HFFc6 (cell line): ENCODE measurements at regions not wholly inside any gene's neighbourhood (a gene's known extent, or its start where the extent isn't known, plus 50 kb on each side); places are given as distances from the start of the nearest gene placed in this dataset.

Experiments used
- DNase-seq: peaks from one replicate; pipeline ENCODE4 v3.0.0-alpha.2; 2018
- H3K27ac Mint-ChIP-seq: 2 replicates; pipeline ENCODE4 v1.8.0; 2020; ENCODE audit warnings: mild to moderate bottlenecking, mixed read lengths
- H3K27me3 Mint-ChIP-seq: 2 replicates; pipeline ENCODE4 v1.8.0; 2021; ENCODE audit warnings: mild to moderate bottlenecking, moderate library complexity, mixed read lengths; ENCODE audit not compliant: insufficient read depth
- H3K36me3 Mint-ChIP-seq: 2 replicates; pipeline ENCODE4 v1.8.0; 2021; ENCODE audit warnings: low read depth, mixed read lengths
- H3K4me1 Mint-ChIP-seq: 2 replicates; pipeline ENCODE4 v1.8.0; 2020; ENCODE audit warnings: low read depth, mixed read lengths
- H3K4me3 Mint-ChIP-seq: 2 replicates; pipeline ENCODE4 v1.8.0; 2020; ENCODE audit warnings: mild to moderate bottlenecking, moderate library complexity, mixed read lengths
- H3K9me3 Mint-ChIP-seq: 2 replicates; pipeline ENCODE4 v1.8.0; 2020; ENCODE audit warnings: mild to moderate bottlenecking, mixed read lengths
- TF ChIP-seq, protein P1 (sequence below): fragments of 200-600 bp; sonication (generic); IDR thresholded peaks from 2 replicates; pipeline ENCODE4 v1.5.0; 2021; ENCODE audit warnings: antibody characterized with exemption, mild to moderate bottlenecking

DNA sequence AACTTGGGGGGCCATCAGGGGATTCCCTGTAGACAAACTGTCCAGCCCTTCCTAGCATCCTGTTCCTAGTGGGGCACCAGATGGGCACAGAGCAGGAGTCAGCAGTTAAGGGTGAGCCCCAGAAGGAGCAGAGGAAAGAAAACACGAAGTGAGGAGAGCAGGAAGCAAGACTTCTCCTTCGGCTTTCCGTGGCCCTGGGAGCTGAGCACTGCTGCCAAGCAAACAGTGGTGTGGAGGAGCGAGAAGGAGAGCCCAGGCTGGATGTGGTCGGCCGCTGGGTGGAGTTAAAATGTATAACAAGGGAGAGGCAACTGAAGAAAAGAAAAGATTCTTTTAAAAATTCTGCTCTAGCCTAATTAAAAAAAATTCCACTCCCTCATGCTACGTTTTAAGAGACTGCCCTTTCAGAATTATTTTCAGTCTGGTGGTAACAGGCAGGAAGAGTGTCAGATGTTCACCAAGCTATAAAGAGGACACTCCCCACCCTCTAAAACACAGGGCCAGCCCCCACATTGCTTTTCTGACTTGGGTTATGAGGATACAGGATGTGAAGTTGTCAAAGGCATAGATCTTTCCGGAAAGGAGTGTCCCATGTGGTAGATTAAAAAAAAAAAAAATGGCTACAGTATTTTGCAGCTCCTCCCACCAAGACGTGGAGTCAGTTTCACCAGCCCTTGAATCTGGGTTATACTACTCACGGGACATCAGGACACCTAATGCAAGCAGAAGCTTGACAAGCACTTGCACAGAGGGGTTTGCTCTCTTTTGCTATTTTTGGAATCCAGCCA lies 74.9 kb upstream of the ZFHX3 start:
- TF ChIP-seq, protein P1, sequence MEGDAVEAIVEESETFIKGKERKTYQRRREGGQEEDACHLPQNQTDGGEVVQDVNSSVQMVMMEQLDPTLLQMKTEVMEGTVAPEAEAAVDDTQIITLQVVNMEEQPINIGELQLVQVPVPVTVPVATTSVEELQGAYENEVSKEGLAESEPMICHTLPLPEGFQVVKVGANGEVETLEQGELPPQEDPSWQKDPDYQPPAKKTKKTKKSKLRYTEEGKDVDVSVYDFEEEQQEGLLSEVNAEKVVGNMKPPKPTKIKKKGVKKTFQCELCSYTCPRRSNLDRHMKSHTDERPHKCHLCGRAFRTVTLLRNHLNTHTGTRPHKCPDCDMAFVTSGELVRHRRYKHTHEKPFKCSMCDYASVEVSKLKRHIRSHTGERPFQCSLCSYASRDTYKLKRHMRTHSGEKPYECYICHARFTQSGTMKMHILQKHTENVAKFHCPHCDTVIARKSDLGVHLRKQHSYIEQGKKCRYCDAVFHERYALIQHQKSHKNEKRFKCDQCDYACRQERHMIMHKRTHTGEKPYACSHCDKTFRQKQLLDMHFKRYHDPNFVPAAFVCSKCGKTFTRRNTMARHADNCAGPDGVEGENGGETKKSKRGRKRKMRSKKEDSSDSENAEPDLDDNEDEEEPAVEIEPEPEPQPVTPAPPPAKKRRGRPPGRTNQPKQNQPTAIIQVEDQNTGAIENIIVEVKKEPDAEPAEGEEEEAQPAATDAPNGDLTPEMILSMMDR = no peak
- Mint-ChIP-seq H3K9me3 (peaks cover 6% of the 10 kb centered on the region), H3K27me3 (peaks cover 2% of the 10 kb centered on the region; the same call in 1 of the 2 replicates), H3K27ac (no peak overlapping the region), H3K4me1 (peaks cover 28% of the 10 kb centered on the region), H3K4me3 (no peak overlapping the region), H3K36me3 (no peaks in the 10 kb centered on the region)
- no peak for DNase-seq

DNA sequence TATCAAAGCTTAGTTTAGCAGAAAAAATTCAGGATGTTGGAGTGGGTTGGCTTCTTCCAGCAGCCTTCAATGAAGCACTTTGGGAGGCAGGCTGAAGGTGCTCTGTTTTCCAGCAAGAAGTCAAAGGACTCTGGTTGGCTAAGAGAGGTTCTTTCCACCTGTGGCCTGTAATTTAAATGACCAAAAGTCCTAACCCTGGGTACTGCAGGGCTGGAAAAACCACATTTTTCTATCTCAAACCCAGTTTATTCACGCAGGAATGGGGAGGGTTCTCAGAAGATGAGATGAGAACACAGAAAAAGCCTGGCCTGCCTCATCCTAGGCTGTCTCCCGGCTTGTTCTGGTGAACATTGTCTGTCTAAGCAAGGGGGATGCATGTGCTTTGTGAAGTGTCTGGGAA lies 68.6 kb upstream of the ZFHX3 start:
- H3K27me3 Mint-ChIP-seq = peaks cover 6% of the 10 kb centered on the region
- H3K4me3 Mint-ChIP-seq = no peak overlapping the region
- TF ChIP-seq, protein P1 = no peak
- peaks cover 7% of the 10 kb centered on the region; the same call in 1 of the 2 replicates for H3K4me1 Mint-ChIP-seq
- H3K27ac Mint-ChIP-seq = no peak overlapping the region
- no peaks in the 10 kb centered on the region for H3K9me3 Mint-ChIP-seq
- no peaks in the 10 kb centered on the region for H3K36me3 Mint-ChIP-seq
- no peak for DNase-seq

DNA sequence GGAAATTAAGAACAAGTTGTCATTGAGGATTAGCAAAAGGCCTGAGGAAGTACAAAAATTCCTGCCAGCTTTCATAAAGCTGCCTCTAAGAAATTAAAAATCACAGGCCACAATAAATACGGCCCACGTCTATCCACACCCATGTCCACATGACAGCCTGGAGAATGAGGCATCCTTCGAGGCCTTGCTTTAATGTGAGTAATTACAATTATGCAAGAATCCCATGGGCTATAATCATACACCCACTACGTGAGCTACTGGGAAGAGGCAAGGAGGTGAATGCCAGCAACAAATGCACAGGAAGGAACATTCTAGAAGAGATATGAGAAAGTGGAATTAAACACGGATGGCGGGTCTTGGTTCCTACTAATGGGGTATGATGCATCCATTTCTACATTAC lies 65.4 kb upstream of the ZFHX3 start:
- Mint-ChIP-seq H3K27ac (no peak overlapping the region), H3K4me1 (peaks cover 7% of the 10 kb centered on the region; the same call in 1 of the 2 replicates), H3K27me3 (peaks cover 9% of the 10 kb centered on the region), H3K36me3 (no peaks in the 10 kb centered on the region), H3K9me3 (no peaks in the 10 kb centered on the region), H3K4me3 (no peak overlapping the region)
- DNase-seq = no peak
- TF ChIP-seq, protein P1 = no peak

DNA sequence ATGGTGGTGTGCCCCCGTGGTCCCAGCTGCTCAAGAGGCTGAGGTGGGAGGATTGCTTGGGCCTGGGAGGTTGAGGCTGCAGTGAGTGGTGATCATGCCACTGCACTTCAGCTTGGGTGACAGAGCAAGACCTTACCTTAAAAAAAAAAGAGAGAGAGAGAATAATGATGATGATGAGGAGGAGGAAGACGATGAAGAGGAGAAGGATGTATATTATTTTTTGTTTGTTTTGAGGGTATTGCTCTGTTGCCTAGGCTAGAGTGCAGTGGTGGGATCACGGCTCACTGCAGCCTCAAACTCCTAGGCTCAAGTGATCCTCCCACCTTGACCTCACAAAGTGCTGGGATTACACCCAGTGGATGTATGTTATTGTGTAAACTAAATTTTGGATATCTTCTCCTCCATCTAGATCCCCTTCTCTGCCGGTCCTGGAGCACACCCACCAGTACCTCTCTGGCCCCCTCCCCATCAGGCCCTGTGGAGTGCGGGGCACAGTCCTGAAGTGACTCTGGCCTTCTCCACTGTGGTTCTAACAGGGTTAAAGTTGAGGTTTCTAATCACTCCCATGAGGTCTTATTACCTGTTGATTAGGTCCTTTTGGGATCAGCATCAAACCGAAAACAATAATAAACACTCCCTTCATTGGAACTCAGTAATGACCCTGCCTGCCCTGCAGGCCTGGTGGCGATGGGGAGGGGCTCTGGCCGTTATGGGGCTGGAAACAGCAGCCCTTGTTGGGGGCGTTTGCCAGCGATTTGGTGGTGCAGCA lies 60.5 kb upstream of the ZFHX3 start:
- no peaks in the 10 kb centered on the region for H3K9me3 Mint-ChIP-seq
- DNase-seq = no peak
- peaks cover 9% of the 10 kb centered on the region for H3K4me1 Mint-ChIP-seq
- H3K36me3 Mint-ChIP-seq = no peaks in the 10 kb centered on the region
- TF ChIP-seq, protein P1 = no peak
- H3K27ac Mint-ChIP-seq = no peak overlapping the region
- H3K4me3 Mint-ChIP-seq = no peak overlapping the region
- peaks cover 9% of the 10 kb centered on the region for H3K27me3 Mint-ChIP-seq

DNA sequence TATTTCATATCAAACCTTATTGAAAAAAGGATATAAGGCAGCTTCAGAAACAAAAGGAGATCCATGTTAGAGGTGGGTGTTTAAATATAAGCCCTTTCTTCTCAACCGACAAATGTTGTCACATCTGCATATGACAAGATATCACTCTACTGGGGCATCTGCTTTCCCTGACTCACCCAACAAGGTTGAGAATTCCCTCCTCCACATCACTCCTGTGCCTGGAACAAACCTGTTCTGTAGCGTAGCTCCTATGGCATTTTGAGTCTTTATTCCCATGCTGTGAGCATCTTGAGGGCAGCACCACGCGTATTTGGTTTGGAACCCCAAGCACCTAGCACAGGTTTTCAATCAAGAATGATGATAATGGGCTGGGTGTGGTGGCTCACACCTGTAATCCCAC lies 59.4 kb upstream of the ZFHX3 start:
- Mint-ChIP-seq H3K4me3 (no peak overlapping the region), H3K4me1 (peaks cover 6% of the 10 kb centered on the region; the same call in 1 of the 2 replicates), H3K27ac (no peak overlapping the region), H3K36me3 (no peaks in the 10 kb centered on the region), H3K27me3 (peaks cover 9% of the 10 kb centered on the region), H3K9me3 (no peaks in the 10 kb centered on the region)
- TF ChIP-seq, protein P1 = no peak
- no peak for DNase-seq
